GM12878 (cell line): ENCODE measurements at regions not wholly inside any gene's neighbourhood (a gene's known extent, or its start where the extent isn't known, plus 50 kb on each side); places are given as distances from the start of the nearest gene placed in this dataset.

Experiments used
- ATAC-seq: fragments of 200-7000 bp; cut with Tn5 transposase; 3 replicates; pipeline ENCODE4 v1.9.1; 2020; ENCODE audit warnings: mild to moderate bottlenecking, moderate library complexity
- BruUV-seq: library from RNA; stranded (reverse); fragments of 400-500 nt; replicated peaks from 2 replicates; lab custom pipeline; 2021; lab: Mats Ljungman, UMichigan
- CTCF ChIA-PET: fragments of 300-600 bp; sonication (Branson Sonifier 250); formaldehyde crosslinking; extraction: SDS; loops from one replicate; lab custom pipeline; 2021; ENCODE audit warnings: inconsistent platforms; lab: Yijun Ruan, JAX
- POLR2A ChIA-PET: fragments of 350-600 bp; formaldehyde crosslinking; extraction: SDS; loops from one replicate; lab custom pipeline; 2021; ENCODE audit warnings: inconsistent platforms; lab: Charles Lee
- RAD21 ChIA-PET: fragments of 300-600 bp; sonication (Branson Sonifier 250); formaldehyde crosslinking; loops from one replicate; lab custom pipeline; 2023; ENCODE audit warnings: antibody characterized with exemption; ENCODE audit not compliant: unreplicated experiment; lab: Charles Lee
- SMC1A ChIA-PET: fragments of 300-600 bp; sonication (Branson Sonifier 250); formaldehyde crosslinking; loops from one replicate; lab custom pipeline; 2023; ENCODE audit not compliant: unreplicated experiment, uncharacterized antibody; lab: Charles Lee
- DNase-seq: peaks from one replicate; pipeline ENCODE4 v3.0.0-alpha.2; 2011; ENCODE audit warnings: low read depth, low spot score
- FAIRE-seq: peaks from 3 replicates; lab custom pipeline; 2011; peaks lifted over from hg19 to GRCh38; lab: Jason Lieb, UNC
- H2AFZ ChIP-seq: 2 replicates; pipeline ENCODE4 v1.6.0; 2011; ENCODE audit warnings: low read depth, low read length, control low read depth; ENCODE audit not compliant: control insufficient read depth
- H3K27ac ChIP-seq: 2 replicates; pipeline ENCODE4 v1.5.1; 2011; ENCODE audit warnings: control low read depth; ENCODE audit not compliant: control insufficient read depth, insufficient read depth
- H3K27me3 ChIP-seq, 2 experiments: replicated peaks in 1 of 2; 2 replicates each; pipeline versions ENCODE4 v1.6.0 to v1.6.1; 2011; ENCODE audit warnings: low read length in 1 of 2; ENCODE audit not compliant: control insufficient read depth in 2 of 2, insufficient read depth in 2 of 2
- H3K36me3 ChIP-seq, 2 experiments: 2 replicates each; pipeline ENCODE4 v1.5.1; 2011; ENCODE audit warnings: low read length in 1 of 2; ENCODE audit not compliant: control insufficient read depth in 2 of 2, insufficient read depth in 2 of 2
- H3K4me1 ChIP-seq: 2 replicates; pipeline ENCODE4 v1.6.1; 2011; ENCODE audit warnings: mild to moderate bottlenecking, low read length, moderate library complexity, mixed read lengths; ENCODE audit not compliant: control insufficient read depth, insufficient read depth
- H3K4me2 ChIP-seq: 2 replicates; pipeline ENCODE4 v1.6.0; 2011; ENCODE audit warnings: control low read depth; ENCODE audit not compliant: control insufficient read depth, insufficient read depth
- H3K4me3 ChIP-seq: fragments of 200-600 bp; sonication (generic); 2 replicates; pipeline ENCODE4 v1.5.1; 2016
- H3K79me2 ChIP-seq: 2 replicates; pipeline ENCODE4 v1.6.0; 2011; ENCODE audit warnings: low read length; ENCODE audit not compliant: control insufficient read depth, insufficient read depth
- H3K9ac ChIP-seq: 2 replicates; pipeline ENCODE4 v1.8.0; 2011; ENCODE audit warnings: low read length, control low read depth, mixed read lengths; ENCODE audit not compliant: control insufficient read depth, insufficient read depth
- H3K9me3 ChIP-seq: replicated peaks from 3 replicates; pipeline ENCODE4 v1.5.1; 2011; ENCODE audit warnings: mild to moderate bottlenecking, low read length; ENCODE audit not compliant: control insufficient read depth, insufficient read depth
- H4K20me1 ChIP-seq: 2 replicates; pipeline ENCODE4 v1.6.0; 2011; ENCODE audit not compliant: control insufficient read depth, insufficient read depth
- BACH1 ChIP-seq: fragments of 450-650 bp; IDR thresholded peaks from 2 replicates; pipeline ENCODE4 v1.6.1; 2017; ENCODE audit warnings: mild to moderate bottlenecking, borderline replicate concordance
- BHLHE40 ChIP-seq, 2 experiments: fragments of 450-650 bp in 1 of 2; IDR thresholded peaks; 2 replicates each; pipeline ENCODE4 v1.6.1; 2011 to 2017; ENCODE audit warnings: low read depth in 2 of 2, borderline replicate concordance in 1 of 2, improper control_type of control experiment in 1 of 2, low read length in 1 of 2, mild to moderate bottlenecking in 1 of 2
- CBX3 ChIP-seq: fragments of 200-600 bp; sonication (generic); IDR thresholded peaks from 2 replicates; pipeline ENCODE4 v1.6.1; 2016; ENCODE audit warnings: low read depth, borderline replicate concordance
- LARP7 ChIP-seq: fragments of 450-650 bp; IDR thresholded peaks from 2 replicates; pipeline ENCODE4 v1.6.1; 2017; ENCODE audit warnings: mild to moderate bottlenecking
- NR2C2 ChIP-seq: IDR thresholded peaks from 2 replicates; pipeline ENCODE4 v1.6.1; 2011; ENCODE audit warnings: borderline replicate concordance, low read depth; ENCODE audit not compliant: control insufficient read depth, insufficient read length
- SUPT20H ChIP-seq: IDR thresholded peaks from 2 replicates; pipeline ENCODE4 v1.6.1; 2011; ENCODE audit warnings: low read depth, mild to moderate bottlenecking, low read length, moderate library complexity, borderline replicate concordance; ENCODE audit not compliant: control insufficient read depth
- ZBED1 ChIP-seq: IDR thresholded peaks from 2 replicates; pipeline ENCODE4 v1.6.1; 2016; ENCODE audit warnings: borderline replicate concordance
- ZNF24 ChIP-seq: fragments of 450-650 bp; IDR thresholded peaks from 2 replicates; pipeline ENCODE4 v1.6.1; 2017; ENCODE audit warnings: antibody characterized with exemption, mild to moderate bottlenecking
- ZNF274 ChIP-seq: IDR thresholded peaks from one replicate; pipeline ENCODE4 v1.8.0; 2011; ENCODE audit not compliant: insufficient read length, insufficient read depth
- ZSCAN29 ChIP-seq: fragments of 450-650 bp; IDR thresholded peaks from 2 replicates; pipeline ENCODE4 v1.6.1; 2017; ENCODE audit warnings: mild to moderate bottlenecking, moderate library complexity
- WGBS: methylation state at CpG from one replicate; pipeline ENCODE4 v1.1.6; 2016; ENCODE audit warnings: low lambda C conversion rate; ENCODE audit not compliant: insufficient replicate concordance, insufficient coverage; ENCODE audit errors: missing lambda C conversion rate; 5-methylcytosine and 5-hydroxymethylcytosine counted together
- in situ Hi-C: fragments of 300-500 bp; cut with MboI; formaldehyde crosslinking; loops from 9 replicates; pipeline ENCODE4 v1.14.3; 2018; ENCODE audit warnings: mixed read lengths
- intact Hi-C: fragments of 100-400 bp; cut with micrococcal nuclease; formaldehyde crosslinking; loops from one replicate; pipeline ENCODE4 v1.14.2; 2022; ENCODE audit not compliant: unreplicated experiment
- TF ChIP-seq, protein P1 (sequence below): fragments of 450-650 bp; IDR thresholded peaks from 2 replicates; pipeline ENCODE4 v1.6.1; 2017; ENCODE audit warnings: antibody characterized with exemption, mild to moderate bottlenecking, moderate library complexity
- TF ChIP-seq, protein P2 (sequence below): IDR thresholded peaks from 2 replicates; pipeline ENCODE4 v1.6.1; 2011; ENCODE audit warnings: low read depth, low read length, improper control_type of control experiment, borderline replicate concordance

DNA sequence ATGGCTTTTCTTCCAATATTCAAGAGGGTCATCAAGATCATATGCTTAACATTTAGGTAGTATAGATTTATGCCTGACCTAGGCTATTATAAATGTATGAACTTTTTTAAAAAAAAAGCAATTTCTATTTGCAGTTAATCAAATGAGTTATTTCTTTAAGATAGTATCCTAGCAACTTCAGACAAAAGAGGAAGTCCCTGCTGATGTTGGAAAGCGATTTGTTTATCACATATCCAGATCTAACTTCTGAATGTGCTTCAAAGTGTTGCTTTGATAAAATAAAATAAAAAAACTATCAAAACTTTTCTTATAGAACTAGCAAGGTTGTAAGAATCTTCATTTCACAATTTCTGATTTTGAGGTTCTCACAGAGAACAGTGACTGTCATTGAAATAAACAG, 401.9 kb upstream of the PHF14 start:
- Histone ChIP-seq H3K79me2 (no peaks in the 10 kb centered on the region), H3K4me2 (no peak overlapping the region), H3K4me3 (no peak overlapping the region)
- SMC1A ChIA-PET, result no interaction called here
- TF ChIP-seq SUPT20H (no peak), ZNF24 (no peak), ZNF274 (no peak), ZSCAN29 (no peak), LARP7 (no peak), BACH1 (no peak), ZBED1 (no peak), NR2C2 (no peak), CBX3 (no peak), BHLHE40 (IDR thresholded peaks at IDR 0.05; ENCODE audit: borderline replicate concordance in 1 of 2, low read depth in 2 of 2, low read length in 1 of 2) (no peak)
- TF ChIP-seq, protein P1, sequence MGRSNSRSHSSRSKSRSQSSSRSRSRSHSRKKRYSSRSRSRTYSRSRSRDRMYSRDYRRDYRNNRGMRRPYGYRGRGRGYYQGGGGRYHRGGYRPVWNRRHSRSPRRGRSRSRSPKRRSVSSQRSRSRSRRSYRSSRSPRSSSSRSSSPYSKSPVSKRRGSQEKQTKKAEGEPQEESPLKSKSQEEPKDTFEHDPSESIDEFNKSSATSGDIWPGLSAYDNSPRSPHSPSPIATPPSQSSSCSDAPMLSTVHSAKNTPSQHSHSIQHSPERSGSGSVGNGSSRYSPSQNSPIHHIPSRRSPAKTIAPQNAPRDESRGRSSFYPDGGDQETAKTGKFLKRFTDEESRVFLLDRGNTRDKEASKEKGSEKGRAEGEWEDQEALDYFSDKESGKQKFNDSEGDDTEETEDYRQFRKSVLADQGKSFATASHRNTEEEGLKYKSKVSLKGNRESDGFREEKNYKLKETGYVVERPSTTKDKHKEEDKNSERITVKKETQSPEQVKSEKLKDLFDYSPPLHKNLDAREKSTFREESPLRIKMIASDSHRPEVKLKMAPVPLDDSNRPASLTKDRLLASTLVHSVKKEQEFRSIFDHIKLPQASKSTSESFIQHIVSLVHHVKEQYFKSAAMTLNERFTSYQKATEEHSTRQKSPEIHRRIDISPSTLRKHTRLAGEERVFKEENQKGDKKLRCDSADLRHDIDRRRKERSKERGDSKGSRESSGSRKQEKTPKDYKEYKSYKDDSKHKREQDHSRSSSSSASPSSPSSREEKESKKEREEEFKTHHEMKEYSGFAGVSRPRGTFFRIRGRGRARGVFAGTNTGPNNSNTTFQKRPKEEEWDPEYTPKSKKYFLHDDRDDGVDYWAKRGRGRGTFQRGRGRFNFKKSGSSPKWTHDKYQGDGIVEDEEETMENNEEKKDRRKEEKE, result no peak
- TF ChIP-seq, protein P2, sequence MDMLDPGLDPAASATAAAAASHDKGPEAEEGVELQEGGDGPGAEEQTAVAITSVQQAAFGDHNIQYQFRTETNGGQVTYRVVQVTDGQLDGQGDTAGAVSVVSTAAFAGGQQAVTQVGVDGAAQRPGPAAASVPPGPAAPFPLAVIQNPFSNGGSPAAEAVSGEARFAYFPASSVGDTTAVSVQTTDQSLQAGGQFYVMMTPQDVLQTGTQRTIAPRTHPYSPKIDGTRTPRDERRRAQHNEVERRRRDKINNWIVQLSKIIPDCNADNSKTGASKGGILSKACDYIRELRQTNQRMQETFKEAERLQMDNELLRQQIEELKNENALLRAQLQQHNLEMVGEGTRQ, result no peak
- TF ChIP-seq, all 136 proteins: peak for 0
- ATAC-seq (no peak), DNase-seq (no peak), FAIRE-seq (no peak)
- no TSS peak for BruUV-seq
- Histone ChIP-seq H3K9ac (no peak overlapping the region), H3K36me3 (no peaks in the 10 kb centered on the region), H4K20me1 (no peaks in the 10 kb centered on the region), H3K27ac (no peak overlapping the region), H3K9me3 (no peaks in the 10 kb centered on the region; the same call in 2 of the 3 replicates), H3K27me3 (no peaks in the 10 kb centered on the region), H2AFZ (no peak overlapping the region), H3K4me1 (no peaks in the 10 kb centered on the region)
- ChIA-PET CTCF (no interaction called here), POLR2A (no interaction called here), RAD21 (no interaction called here)
- WGBS, result 0% methylated on average over 1 of the region's 1 CpG
- intact Hi-C loops (no loop called here), in situ Hi-C loops (no loop called here)
